ENCODE measurements at regions not wholly inside any gene's neighbourhood (a gene's known extent, or its start where the extent isn't known, plus 50 kb on each side); places are given as distances from the start of the nearest gene placed in this dataset.

DNA sequence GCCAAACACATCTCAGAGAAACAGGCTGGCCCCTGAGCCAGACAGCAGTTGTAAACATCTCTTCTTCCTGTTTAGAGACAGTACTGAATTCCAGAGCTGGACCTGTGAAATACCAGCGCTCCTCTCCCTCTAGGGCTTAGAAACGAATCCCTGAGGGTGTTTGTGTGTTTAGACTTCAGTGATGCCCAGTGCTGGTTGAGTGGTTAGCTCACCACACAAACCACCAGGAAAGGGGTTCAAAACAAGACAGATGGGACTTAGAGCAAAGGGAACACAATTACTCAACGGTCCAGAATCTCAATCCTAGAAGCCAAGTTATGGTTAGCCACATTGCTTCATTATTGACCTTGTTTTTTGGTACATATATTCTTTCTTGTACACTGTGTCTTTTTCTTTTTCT is 108.7 kb upstream of the TMEM170B start (continued):
- TF ChIP-seq, protein P1, sequence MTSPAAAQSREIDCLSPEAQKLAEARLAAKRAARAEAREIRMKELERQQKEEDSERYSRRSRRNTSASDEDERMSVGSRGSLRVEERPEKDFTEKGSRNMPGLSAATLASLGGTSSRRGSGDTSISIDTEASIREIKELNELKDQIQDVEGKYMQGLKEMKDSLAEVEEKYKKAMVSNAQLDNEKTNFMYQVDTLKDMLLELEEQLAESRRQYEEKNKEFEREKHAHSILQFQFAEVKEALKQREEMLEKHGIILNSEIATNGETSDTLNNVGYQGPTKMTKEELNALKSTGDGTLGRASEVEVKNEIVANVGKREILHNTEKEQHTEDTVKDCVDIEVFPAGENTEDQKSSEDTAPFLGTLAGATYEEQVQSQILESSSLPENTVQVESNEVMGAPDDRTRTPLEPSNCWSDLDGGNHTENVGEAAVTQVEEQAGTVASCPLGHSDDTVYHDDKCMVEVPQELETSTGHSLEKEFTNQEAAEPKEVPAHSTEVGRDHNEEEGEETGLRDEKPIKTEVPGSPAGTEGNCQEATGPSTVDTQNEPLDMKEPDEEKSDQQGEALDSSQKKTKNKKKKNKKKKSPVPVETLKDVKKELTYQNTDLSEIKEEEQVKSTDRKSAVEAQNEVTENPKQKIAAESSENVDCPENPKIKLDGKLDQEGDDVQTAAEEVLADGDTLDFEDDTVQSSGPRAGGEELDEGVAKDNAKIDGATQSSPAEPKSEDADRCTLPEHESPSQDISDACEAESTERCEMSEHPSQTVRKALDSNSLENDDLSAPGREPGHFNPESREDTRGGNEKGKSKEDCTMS (CRISPR knock-in tag; conservative IDR thresholded peaks at IDR 0.05), result no peak
- no peak for TF ChIP-seq AGO2 (optimal IDR thresholded peaks at IDR 0.05; ENCODE audit: low read depth, low read length)
- TF ChIP-seq ZNF562 (CRISPR knock-in tag; IDR thresholded peaks at IDR 0.05; ENCODE audit: borderline replicate concordance), result no peak
- TF ChIP-seq ZNF839 (CRISPR knock-in tag; IDR thresholded peaks at IDR 0.05; ENCODE audit: borderline replicate concordance), result no peak
- TF ChIP-seq, protein P2, sequence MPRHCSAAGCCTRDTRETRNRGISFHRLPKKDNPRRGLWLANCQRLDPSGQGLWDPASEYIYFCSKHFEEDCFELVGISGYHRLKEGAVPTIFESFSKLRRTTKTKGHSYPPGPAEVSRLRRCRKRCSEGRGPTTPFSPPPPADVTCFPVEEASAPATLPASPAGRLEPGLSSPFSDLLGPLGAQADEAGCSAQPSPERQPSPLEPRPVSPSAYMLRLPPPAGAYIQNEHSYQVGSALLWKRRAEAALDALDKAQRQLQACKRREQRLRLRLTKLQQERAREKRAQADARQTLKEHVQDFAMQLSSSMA (CRISPR knock-in tag; IDR thresholded peaks at IDR 0.05), result no peak
- TF ChIP-seq ZMAT3 (CRISPR knock-in tag; conservative IDR thresholded peaks at IDR 0.05), result no peak
- TF ChIP-seq ZNF672 (CRISPR knock-in tag; IDR thresholded peaks at IDR 0.05), result no peak
- TF ChIP-seq ZNF234 (CRISPR knock-in tag; conservative IDR thresholded peaks at IDR 0.05), result no peak
- TF ChIP-seq, protein P3, sequence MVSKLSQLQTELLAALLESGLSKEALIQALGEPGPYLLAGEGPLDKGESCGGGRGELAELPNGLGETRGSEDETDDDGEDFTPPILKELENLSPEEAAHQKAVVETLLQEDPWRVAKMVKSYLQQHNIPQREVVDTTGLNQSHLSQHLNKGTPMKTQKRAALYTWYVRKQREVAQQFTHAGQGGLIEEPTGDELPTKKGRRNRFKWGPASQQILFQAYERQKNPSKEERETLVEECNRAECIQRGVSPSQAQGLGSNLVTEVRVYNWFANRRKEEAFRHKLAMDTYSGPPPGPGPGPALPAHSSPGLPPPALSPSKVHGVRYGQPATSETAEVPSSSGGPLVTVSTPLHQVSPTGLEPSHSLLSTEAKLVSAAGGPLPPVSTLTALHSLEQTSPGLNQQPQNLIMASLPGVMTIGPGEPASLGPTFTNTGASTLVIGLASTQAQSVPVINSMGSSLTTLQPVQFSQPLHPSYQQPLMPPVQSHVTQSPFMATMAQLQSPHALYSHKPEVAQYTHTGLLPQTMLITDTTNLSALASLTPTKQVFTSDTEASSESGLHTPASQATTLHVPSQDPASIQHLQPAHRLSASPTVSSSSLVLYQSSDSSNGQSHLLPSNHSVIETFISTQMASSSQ (IDR thresholded peaks at IDR 0.05; ENCODE audit: low read depth), result no peak; the same call in 1 of the 2 replicates
- TF ChIP-seq, protein P3 (CRISPR knock-in tag; IDR thresholded peaks at IDR 0.05; ENCODE audit: borderline replicate concordance), result no peak
- no peak for TF ChIP-seq NCOA1 (CRISPR knock-in tag; IDR thresholded peaks at IDR 0.05)
- no peak for TF ChIP-seq NKX3-1 (CRISPR knock-in tag; IDR thresholded peaks at IDR 0.05)
- TF ChIP-seq HES4 (CRISPR knock-in tag; IDR thresholded peaks at IDR 0.05; ENCODE audit: borderline replicate concordance), result no peak
- TF ChIP-seq, protein P4, sequence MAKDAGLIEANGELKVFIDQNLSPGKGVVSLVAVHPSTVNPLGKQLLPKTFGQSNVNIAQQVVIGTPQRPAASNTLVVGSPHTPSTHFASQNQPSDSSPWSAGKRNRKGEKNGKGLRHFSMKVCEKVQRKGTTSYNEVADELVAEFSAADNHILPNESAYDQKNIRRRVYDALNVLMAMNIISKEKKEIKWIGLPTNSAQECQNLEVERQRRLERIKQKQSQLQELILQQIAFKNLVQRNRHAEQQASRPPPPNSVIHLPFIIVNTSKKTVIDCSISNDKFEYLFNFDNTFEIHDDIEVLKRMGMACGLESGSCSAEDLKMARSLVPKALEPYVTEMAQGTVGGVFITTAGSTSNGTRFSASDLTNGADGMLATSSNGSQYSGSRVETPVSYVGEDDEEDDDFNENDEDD (CRISPR knock-in tag; IDR thresholded peaks at IDR 0.05; ENCODE audit: borderline replicate concordance), result no peak
- TF ChIP-seq TAF1 (CRISPR knock-in tag; IDR thresholded peaks at IDR 0.05), result no peak
- TF ChIP-seq, protein P5, sequence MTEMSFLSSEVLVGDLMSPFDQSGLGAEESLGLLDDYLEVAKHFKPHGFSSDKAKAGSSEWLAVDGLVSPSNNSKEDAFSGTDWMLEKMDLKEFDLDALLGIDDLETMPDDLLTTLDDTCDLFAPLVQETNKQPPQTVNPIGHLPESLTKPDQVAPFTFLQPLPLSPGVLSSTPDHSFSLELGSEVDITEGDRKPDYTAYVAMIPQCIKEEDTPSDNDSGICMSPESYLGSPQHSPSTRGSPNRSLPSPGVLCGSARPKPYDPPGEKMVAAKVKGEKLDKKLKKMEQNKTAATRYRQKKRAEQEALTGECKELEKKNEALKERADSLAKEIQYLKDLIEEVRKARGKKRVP (CRISPR knock-in tag; IDR thresholded peaks at IDR 0.05), result no peak
- no peak for TF ChIP-seq POLR2A (IDR thresholded peaks at IDR 0.05; ENCODE audit: insufficient read depth in 1 of 2, low read depth in 2 of 2, low read length in 2 of 2)
- TF ChIP-seq CCDC6 (CRISPR knock-in tag; IDR thresholded peaks at IDR 0.05), result no peak
- TF ChIP-seq, protein P6, sequence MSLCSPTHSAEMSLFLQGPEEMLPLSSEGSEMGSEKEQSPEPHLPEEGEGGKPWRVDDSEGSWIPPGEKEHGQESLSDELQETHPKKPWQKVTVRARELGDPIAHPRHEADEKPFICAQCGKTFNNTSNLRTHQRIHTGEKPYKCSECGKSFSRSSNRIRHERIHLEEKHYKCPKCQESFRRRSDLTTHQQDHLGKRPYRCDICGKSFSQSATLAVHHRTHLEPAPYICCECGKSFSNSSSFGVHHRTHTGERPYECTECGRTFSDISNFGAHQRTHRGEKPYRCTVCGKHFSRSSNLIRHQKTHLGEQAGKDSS (CRISPR knock-in tag; IDR thresholded peaks at IDR 0.05; ENCODE audit: borderline replicate concordance, low read depth), result no peak
- TF ChIP-seq, protein P7, sequence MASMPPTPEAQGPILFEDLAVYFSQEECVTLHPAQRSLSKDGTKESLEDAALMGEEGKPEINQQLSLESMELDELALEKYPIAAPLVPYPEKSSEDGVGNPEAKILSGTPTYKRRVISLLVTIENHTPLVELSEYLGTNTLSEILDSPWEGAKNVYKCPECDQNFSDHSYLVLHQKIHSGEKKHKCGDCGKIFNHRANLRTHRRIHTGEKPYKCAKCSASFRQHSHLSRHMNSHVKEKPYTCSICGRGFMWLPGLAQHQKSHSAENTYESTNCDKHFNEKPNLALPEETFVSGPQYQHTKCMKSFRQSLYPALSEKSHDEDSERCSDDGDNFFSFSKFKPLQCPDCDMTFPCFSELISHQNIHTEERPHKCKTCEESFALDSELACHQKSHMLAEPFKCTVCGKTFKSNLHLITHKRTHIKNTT (CRISPR knock-in tag; IDR thresholded peaks at IDR 0.05), result no peak

All from HepG2 (cell line).